ENCODE measurements at regions not wholly inside any gene's neighbourhood (a gene's known extent, or its start where the extent isn't known, plus 50 kb on each side); places are given as distances from the start of the nearest gene placed in this dataset.
"Not testable (repeated sequence)": the region's sequence is repeated elsewhere in the genome, so short reads cannot be mapped to it uniquely, and the experiment has no call there.

GRCh38 chr9:1913631-1914330 is 101.4 kb upstream of the SMARCA2 start:
- DNase-seq, result no peak
- in situ Hi-C loops (cut with MboI; ENCODE audit: low pct_unique_long_range_greater_than_20kb, low sequenced_read_pairs), result no loop called here

- in situ Hi-C loops (cut with MboI; ENCODE audit: low pct_unique_long_range_greater_than_20kb, low sequenced_read_pairs), result no loop called here
- DNase-seq, result no peak
Measured at GRCh38 chr9:1916095-1916494, 99.1 kb upstream of the SMARCA2 start.

GRCh38 chr9:1916655-1917054 is 98.5 kb upstream of the SMARCA2 start:
- in situ Hi-C loops (cut with MboI; ENCODE audit: low pct_unique_long_range_greater_than_20kb, low sequenced_read_pairs), result no loop called here
- no peak for DNase-seq

- in situ Hi-C loops (cut with MboI; ENCODE audit: low pct_unique_long_range_greater_than_20kb, low sequenced_read_pairs), result no loop called here
- no peak for DNase-seq
Measured at GRCh38 chr9:1917396-1917935, 97.7 kb upstream of the SMARCA2 start.

GRCh38 chr9:1918108-1918507 is 97.0 kb upstream of the SMARCA2 start:
- in situ Hi-C loops (cut with MboI; ENCODE audit: low pct_unique_long_range_greater_than_20kb, low sequenced_read_pairs), result no loop called here
- DNase-seq, result no peak

- in situ Hi-C loops (cut with MboI; ENCODE audit: low pct_unique_long_range_greater_than_20kb, low sequenced_read_pairs), result no loop called here
- DNase-seq, result no peak
Measured at GRCh38 chr9:1918622-1919021, 96.5 kb upstream of the SMARCA2 start.

- in situ Hi-C loops (cut with MboI; ENCODE audit: low pct_unique_long_range_greater_than_20kb, low sequenced_read_pairs), result no loop called here
Measured at GRCh38 chr9:1919229-1919628, 95.9 kb upstream of the SMARCA2 start.

GRCh38 chr9:1920386-1920785 is 94.8 kb upstream of the SMARCA2 start:
- in situ Hi-C loops (cut with MboI; ENCODE audit: low pct_unique_long_range_greater_than_20kb, low sequenced_read_pairs), result no loop called here
- no peak for DNase-seq

More at GRCh38 chr9:1919229-1919628, 95.9 kb upstream of the SMARCA2 start:
- DNase-seq, result no peak

- in situ Hi-C loops (cut with MboI; ENCODE audit: low pct_unique_long_range_greater_than_20kb, low sequenced_read_pairs), result no loop called here
Measured at GRCh38 chr9:1922026-1922425, 93.1 kb upstream of the SMARCA2 start.

GRCh38 chr9:1927546-1927945 is 87.6 kb upstream of the SMARCA2 start:
- no peak for DNase-seq
- in situ Hi-C loops (cut with MboI; ENCODE audit: low pct_unique_long_range_greater_than_20kb, low sequenced_read_pairs), result no loop called here

More at GRCh38 chr9:1922026-1922425, 93.1 kb upstream of the SMARCA2 start:
- DNase-seq, result peak; percentile 3

GRCh38 chr9:1929134-1929533 is 86.0 kb upstream of the SMARCA2 start:
- in situ Hi-C loops (cut with MboI; ENCODE audit: low pct_unique_long_range_greater_than_20kb, low sequenced_read_pairs), result no loop called here
- no peak for DNase-seq

GRCh38 chr9:1929722-1930244 is 85.4 kb upstream of the SMARCA2 start:
- in situ Hi-C loops (cut with MboI; ENCODE audit: low pct_unique_long_range_greater_than_20kb, low sequenced_read_pairs), result no loop called here
- DNase-seq, result no peak

- in situ Hi-C loops (cut with MboI; ENCODE audit: low pct_unique_long_range_greater_than_20kb, low sequenced_read_pairs), result not testable (repeated sequence)
- DNase-seq, result peak; percentile 10
Measured at GRCh38 chr9:1930245-1930736, 84.9 kb upstream of the SMARCA2 start.

GRCh38 chr9:1938135-1938534 is 77.0 kb upstream of the SMARCA2 start:
- in situ Hi-C loops (cut with MboI; ENCODE audit: low pct_unique_long_range_greater_than_20kb, low sequenced_read_pairs), result no loop called here

GRCh38 chr9:1938675-1939170 is 76.4 kb upstream of the SMARCA2 start:
- DNase-seq, result no peak
- in situ Hi-C loops (cut with MboI; ENCODE audit: low pct_unique_long_range_greater_than_20kb, low sequenced_read_pairs), result no loop called here

More at GRCh38 chr9:1938135-1938534, 77.0 kb upstream of the SMARCA2 start:
- no peak for DNase-seq

- DNase-seq, result no peak
- in situ Hi-C loops (cut with MboI; ENCODE audit: low pct_unique_long_range_greater_than_20kb, low sequenced_read_pairs), result no loop called here
Measured at GRCh38 chr9:1939466-1939865, 75.7 kb upstream of the SMARCA2 start.

- peak; percentile 40 for DNase-seq
- in situ Hi-C loops (cut with MboI; ENCODE audit: low pct_unique_long_range_greater_than_20kb, low sequenced_read_pairs), result no loop called here
Measured at GRCh38 chr9:1939926-1940368, 75.2 kb upstream of the SMARCA2 start.

GRCh38 chr9:1941989-1942388 is 73.2 kb upstream of the SMARCA2 start:
- in situ Hi-C loops (cut with MboI; ENCODE audit: low pct_unique_long_range_greater_than_20kb, low sequenced_read_pairs), result no loop called here
- DNase-seq, result peak; percentile 21

GRCh38 chr9:1946526-1947283 is 68.4 kb upstream of the SMARCA2 start:
- DNase-seq, result no peak
- in situ Hi-C loops (cut with MboI; ENCODE audit: low pct_unique_long_range_greater_than_20kb, low sequenced_read_pairs), result no loop called here

GRCh38 chr9:1947438-1947837 is 67.7 kb upstream of the SMARCA2 start:
- DNase-seq, result no peak
- in situ Hi-C loops (cut with MboI; ENCODE audit: low pct_unique_long_range_greater_than_20kb, low sequenced_read_pairs), result no loop called here

Measured in KBM-7 (cell line).